ENCODE measurements at regions not wholly inside any gene's neighbourhood (a gene's known extent, or its start where the extent isn't known, plus 50 kb on each side); places are given as distances from the start of the nearest gene placed in this dataset.

DNA sequence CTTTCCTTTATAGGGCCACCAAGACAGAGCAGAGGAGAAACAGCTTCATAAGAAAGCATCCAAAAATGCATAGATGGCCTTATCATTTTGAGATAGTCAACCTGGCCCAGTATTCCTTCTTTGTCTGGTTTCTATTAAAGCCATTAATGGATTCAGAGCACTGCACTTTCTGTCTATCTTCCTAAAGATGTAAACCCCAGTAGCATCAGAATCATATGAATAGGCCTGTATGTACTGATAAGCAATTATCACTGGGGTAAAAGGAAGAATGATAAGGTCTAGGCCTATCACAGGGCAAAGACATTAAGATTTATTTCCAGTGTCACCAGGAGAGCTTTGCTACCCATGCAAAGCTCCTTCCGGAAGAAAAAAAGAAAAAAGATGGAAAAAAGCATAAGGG, 432.5 kb upstream of the C9orf72 start:
- DNase-seq (ENCODE audit: low spot score in 2 of 2), result no peak
- Histone ChIP-seq H3K36me3 (replicated peaks) (no peaks in the 10 kb centered on the region), H3K27me3 (ENCODE audit: low read depth) (no peaks in the 10 kb centered on the region), H3K4me3 (no peak overlapping the region), H3K9me3 (no peaks in the 10 kb centered on the region), H3K4me1 (peaks cover 2% of the 10 kb centered on the region; the same call in 1 of the 2 replicates)
- in situ Hi-C loops (cut with MboI; ENCODE audit: low sequenced_read_pairs), result no loop called here

DNA sequence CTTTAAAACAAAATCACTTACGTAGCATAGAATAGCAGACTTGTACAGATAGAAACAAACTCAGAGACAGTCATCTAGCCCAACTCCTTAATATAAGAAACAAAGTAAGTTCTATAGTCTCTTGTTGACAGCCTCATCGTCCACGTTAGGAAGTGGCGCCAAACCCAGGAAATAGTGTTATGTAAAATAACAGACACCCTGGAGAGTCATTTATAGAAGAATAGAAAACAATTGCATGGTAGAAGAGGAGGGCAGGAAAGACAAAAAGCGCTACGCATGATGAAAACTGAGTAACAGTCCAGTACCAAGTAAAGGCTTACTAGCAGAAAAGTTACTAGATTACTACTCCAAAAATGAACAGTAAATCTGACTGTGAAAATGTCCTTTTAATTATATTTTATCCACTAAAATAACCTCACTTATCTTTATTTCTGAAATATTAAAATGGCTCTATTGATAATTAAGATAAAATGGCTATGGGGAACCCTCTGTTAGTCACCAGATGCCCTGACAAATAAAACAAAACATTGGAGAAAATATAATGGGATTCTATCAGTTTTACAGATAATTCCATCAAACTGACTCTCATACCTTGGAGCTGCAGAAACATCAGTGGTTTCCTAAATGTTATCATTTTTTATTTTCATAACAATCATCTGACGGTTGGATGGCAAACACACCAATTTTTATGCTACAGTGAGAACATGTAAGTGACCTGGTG, 434.0 kb upstream of the C9orf72 start:
- in situ Hi-C loops (cut with MboI; ENCODE audit: low sequenced_read_pairs), result no loop called here
- peaks cover 2% of the 10 kb centered on the region; the same call in 1 of the 2 replicates for H3K4me1 ChIP-seq
- no peaks in the 10 kb centered on the region for H3K27me3 ChIP-seq (ENCODE audit: low read depth)
- no peak overlapping the region for H3K4me3 ChIP-seq
- DNase-seq (ENCODE audit: low spot score in 2 of 2), result peak in 1 of 2 experiments; percentile 22
- no peaks in the 10 kb centered on the region for H3K36me3 ChIP-seq (replicated peaks)
- no peaks in the 10 kb centered on the region for H3K9me3 ChIP-seq

GRCh38 chr9:28014212-28014611, 440.9 kb upstream of the C9orf72 start:
- no peak for DNase-seq (ENCODE audit: low spot score in 2 of 2)
- Histone ChIP-seq H3K4me3 (no peak overlapping the region), H3K4me1 (peaks cover 9% of the 10 kb centered on the region), H3K9me3 (no peaks in the 10 kb centered on the region; the same call in 1 of the 2 replicates), H3K36me3 (replicated peaks) (no peaks in the 10 kb centered on the region), H3K27me3 (ENCODE audit: low read depth) (0 out of 2 replicates have a peak, but pooled peaks cover 3% of the 10 kb centered on the region)
- in situ Hi-C loops (cut with MboI; ENCODE audit: low sequenced_read_pairs), result no loop called here

DNA sequence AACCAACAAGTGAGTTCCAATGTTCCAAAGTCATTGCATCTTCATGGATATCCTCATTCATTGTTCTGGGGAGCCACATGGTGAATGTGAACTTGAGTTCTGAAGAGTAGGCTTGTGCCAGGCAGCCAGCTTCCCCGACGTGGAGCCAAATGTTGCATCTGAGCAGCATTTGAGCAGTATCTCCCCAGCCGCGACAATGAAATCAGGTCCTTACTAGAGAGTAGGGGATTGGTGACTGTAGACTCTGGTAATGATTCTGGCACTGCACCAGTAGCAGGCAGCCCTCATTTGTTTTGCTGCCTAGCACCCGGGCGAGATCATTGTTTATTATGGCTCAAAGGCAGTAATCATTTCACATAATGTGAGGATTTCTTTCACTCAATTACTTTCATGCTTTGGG, 451.4 kb upstream of the C9orf72 start:
- Histone ChIP-seq H3K36me3 (replicated peaks) (no peaks in the 10 kb centered on the region), H3K4me1 (peaks cover 1% of the 10 kb centered on the region), H3K4me3 (no peak overlapping the region), H3K9me3 (no peaks in the 10 kb centered on the region), H3K27me3 (ENCODE audit: low read depth) (no peaks in the 10 kb centered on the region)
- DNase-seq (ENCODE audit: low spot score in 2 of 2), result no peak
- in situ Hi-C loops (cut with MboI; ENCODE audit: low sequenced_read_pairs), result no loop called here

GRCh38 chr9:28025186-28025585, 451.9 kb upstream of the C9orf72 start:
- DNase-seq (ENCODE audit: low spot score in 2 of 2), result no peak
- Histone ChIP-seq H3K9me3 (no peaks in the 10 kb centered on the region), H3K36me3 (replicated peaks) (no peaks in the 10 kb centered on the region), H3K27me3 (ENCODE audit: low read depth) (no peaks in the 10 kb centered on the region), H3K4me1 (no peaks in the 10 kb centered on the region), H3K4me3 (no peak overlapping the region)
- in situ Hi-C loops (cut with MboI; ENCODE audit: low sequenced_read_pairs), result no loop called here

DNA sequence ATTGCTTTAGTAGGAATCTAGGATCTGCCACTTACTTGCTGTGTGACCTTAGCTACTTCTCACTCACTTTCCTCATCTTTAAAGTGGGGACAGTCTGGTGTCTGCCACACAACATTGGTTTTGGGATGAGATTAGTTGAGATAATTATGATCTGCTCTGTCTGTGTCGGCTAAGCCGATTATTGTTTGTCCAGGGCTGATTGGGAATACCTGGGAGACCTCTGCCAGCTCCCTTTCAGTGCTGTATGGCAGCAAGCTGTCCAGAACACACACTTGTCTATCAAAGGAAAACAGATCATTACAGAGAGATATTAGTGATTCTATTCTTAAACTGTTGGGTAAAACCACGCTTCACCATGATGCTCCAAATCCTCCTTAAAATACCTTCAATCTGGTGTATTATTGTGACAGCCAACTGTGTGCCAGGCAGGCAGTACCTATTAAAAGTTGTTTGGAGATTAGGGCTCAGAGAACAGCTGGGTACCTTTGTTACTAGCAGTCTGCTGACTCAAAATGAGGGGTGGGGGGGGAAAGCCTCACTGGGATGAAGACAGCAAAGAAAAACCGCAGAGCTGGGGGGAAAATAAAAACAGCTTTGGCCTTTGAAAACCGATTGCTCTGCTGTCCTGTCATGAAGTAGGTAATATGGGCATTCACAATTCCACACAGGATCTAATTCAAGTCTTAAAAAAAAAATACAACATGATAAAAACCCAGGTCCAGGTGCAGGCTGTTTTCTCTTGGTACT, 458.4 kb upstream of the C9orf72 start:
- no peaks in the 10 kb centered on the region for H3K27me3 ChIP-seq (ENCODE audit: low read depth)
- H3K4me1 ChIP-seq, result no peaks in the 10 kb centered on the region
- no peak for DNase-seq (ENCODE audit: low spot score in 2 of 2)
- no peaks in the 10 kb centered on the region for H3K9me3 ChIP-seq
- in situ Hi-C loops (cut with MboI; ENCODE audit: low sequenced_read_pairs), result no loop called here
- H3K4me3 ChIP-seq, result no peak overlapping the region
- H3K36me3 ChIP-seq (replicated peaks), result no peaks in the 10 kb centered on the region

DNA sequence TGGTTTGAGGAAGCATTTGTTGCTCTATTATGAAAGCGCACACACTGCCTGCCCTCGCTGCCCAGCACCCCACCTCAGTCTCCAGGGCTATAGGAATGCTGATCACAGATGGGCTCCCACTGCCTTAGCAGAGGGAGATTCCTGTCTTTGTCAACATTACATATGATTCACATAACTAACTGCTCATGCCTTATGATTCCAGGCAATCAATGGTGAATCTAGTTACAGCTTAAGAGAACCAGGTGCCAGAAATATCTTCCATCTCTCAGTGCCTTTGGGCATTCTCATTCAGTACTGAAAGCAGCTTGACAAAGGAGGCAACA, 458.9 kb upstream of the C9orf72 start:
- in situ Hi-C loops (cut with MboI; ENCODE audit: low sequenced_read_pairs), result no loop called here
- Histone ChIP-seq H3K4me3 (no peak overlapping the region), H3K36me3 (replicated peaks) (no peaks in the 10 kb centered on the region), H3K9me3 (no peaks in the 10 kb centered on the region), H3K27me3 (ENCODE audit: low read depth) (no peaks in the 10 kb centered on the region), H3K4me1 (no peaks in the 10 kb centered on the region)
- DNase-seq (ENCODE audit: low spot score in 2 of 2), result no peak

GRCh38 chr9:28034242-28034641, 461.0 kb upstream of the C9orf72 start:
- H3K4me3 ChIP-seq, result no peak overlapping the region
- H3K27me3 ChIP-seq (ENCODE audit: low read depth), result no peaks in the 10 kb centered on the region
- no peaks in the 10 kb centered on the region; the same call in 1 of the 2 replicates for H3K4me1 ChIP-seq
- in situ Hi-C loops (cut with MboI; ENCODE audit: low sequenced_read_pairs), result no loop called here
- H3K9me3 ChIP-seq, result no peaks in the 10 kb centered on the region
- DNase-seq (ENCODE audit: low spot score in 2 of 2), result no peak
- H3K36me3 ChIP-seq (replicated peaks), result no peaks in the 10 kb centered on the region

GRCh38 chr9:28037968-28038367, 464.7 kb upstream of the C9orf72 start:
- DNase-seq (ENCODE audit: low spot score in 2 of 2), result no peak
- Histone ChIP-seq H3K4me1 (no peaks in the 10 kb centered on the region; the same call in 1 of the 2 replicates), H3K4me3 (no peak overlapping the region), H3K36me3 (replicated peaks) (no peaks in the 10 kb centered on the region), H3K9me3 (no peaks in the 10 kb centered on the region), H3K27me3 (ENCODE audit: low read depth) (no peaks in the 10 kb centered on the region)
- in situ Hi-C loops (cut with MboI; ENCODE audit: low sequenced_read_pairs), result no loop called here

- H3K27me3 ChIP-seq (ENCODE audit: low read depth), result no peaks in the 10 kb centered on the region
- no peaks in the 10 kb centered on the region for H3K4me1 ChIP-seq
- H3K4me3 ChIP-seq, result no peak overlapping the region
- no peaks in the 10 kb centered on the region for H3K9me3 ChIP-seq
- no peak for DNase-seq (ENCODE audit: low spot score in 2 of 2)
- in situ Hi-C loops (cut with MboI; ENCODE audit: low sequenced_read_pairs), result no loop called here
- no peaks in the 10 kb centered on the region for H3K36me3 ChIP-seq (replicated peaks)
Observed at GRCh38 chr9:28045051-28045450, 471.8 kb upstream of the C9orf72 start.

- Histone ChIP-seq H3K9me3 (no peaks in the 10 kb centered on the region), H3K27me3 (ENCODE audit: low read depth) (no peaks in the 10 kb centered on the region), H3K4me3 (no peak overlapping the region), H3K4me1 (peaks cover 16% of the 10 kb centered on the region), H3K36me3 (replicated peaks) (no peaks in the 10 kb centered on the region)
- DNase-seq (ENCODE audit: low spot score in 2 of 2), result no peak
- in situ Hi-C loops (cut with MboI; ENCODE audit: low sequenced_read_pairs), result loop anchor here (25.0 kb wide), 2 partner anchors 288 to 713 kb away; no protein-coding TSS in a partner anchor
Observed at GRCh38 chr9:28050046-28050445, 476.8 kb upstream of the C9orf72 start.

GRCh38 chr9:28050941-28051340, 477.7 kb upstream of the C9orf72 start:
- H3K4me3 ChIP-seq, result no peak overlapping the region
- in situ Hi-C loops (cut with MboI; ENCODE audit: low sequenced_read_pairs), result loop anchor here (25.0 kb wide), 2 partner anchors 289 to 714 kb away; no protein-coding TSS in a partner anchor
- H3K4me1 ChIP-seq, result peaks cover 16% of the 10 kb centered on the region
- H3K36me3 ChIP-seq (replicated peaks), result no peaks in the 10 kb centered on the region
- no peaks in the 10 kb centered on the region for H3K9me3 ChIP-seq
- no peak for DNase-seq (ENCODE audit: low spot score in 2 of 2)
- no peaks in the 10 kb centered on the region for H3K27me3 ChIP-seq (ENCODE audit: low read depth)

GRCh38 chr9:28051559-28052503, 478.6 kb upstream of the C9orf72 start:
- peak in 1 of 2 experiments; percentile 75 for DNase-seq (ENCODE audit: low spot score in 2 of 2)
- no peaks in the 10 kb centered on the region for H3K9me3 ChIP-seq
- no peaks in the 10 kb centered on the region for H3K36me3 ChIP-seq (replicated peaks)
- peaks cover 21% of the 10 kb centered on the region for H3K4me1 ChIP-seq
- no peak overlapping the region for H3K4me3 ChIP-seq
- in situ Hi-C loops (cut with MboI; ENCODE audit: low sequenced_read_pairs), result loop anchor here (25.0 kb wide), 2 partner anchors 290 to 715 kb away; no protein-coding TSS in a partner anchor
- H3K27me3 ChIP-seq (ENCODE audit: low read depth), result no peaks in the 10 kb centered on the region

Measured in HAP-1 (cell line).